ENCODE measurements at regions not wholly inside any gene's neighbourhood (a gene's known extent, or its start where the extent isn't known, plus 50 kb on each side); places are given as distances from the start of the nearest gene placed in this dataset.
"Not testable (repeated sequence)": the region's sequence is repeated elsewhere in the genome, so short reads cannot be mapped to it uniquely, and the experiment has no call there.

DNA sequence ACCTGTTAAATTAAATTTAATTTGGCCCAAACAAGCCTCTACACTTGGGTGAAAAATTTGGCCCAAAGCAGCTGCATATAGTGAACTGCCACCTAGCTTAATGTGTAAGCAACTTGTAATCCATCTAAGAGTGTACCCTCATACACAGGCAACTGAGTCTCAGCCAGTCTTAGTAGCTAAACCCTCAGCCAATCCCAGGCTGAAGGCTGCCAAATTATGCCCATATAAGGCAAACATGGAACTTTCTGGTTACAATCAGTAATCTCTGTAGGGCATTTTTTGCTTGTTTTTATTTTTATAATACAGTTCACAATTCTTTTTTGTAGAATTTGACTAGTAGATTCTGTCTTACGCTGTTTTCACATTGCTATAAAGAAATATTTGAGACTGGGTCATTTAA, 958.7 kb downstream of the FSCB start:
- no peak overlapping the region for H3K4me3 ChIP-seq (ENCODE audit: low read depth, low read length)
- TF ChIP-seq, protein P1, sequence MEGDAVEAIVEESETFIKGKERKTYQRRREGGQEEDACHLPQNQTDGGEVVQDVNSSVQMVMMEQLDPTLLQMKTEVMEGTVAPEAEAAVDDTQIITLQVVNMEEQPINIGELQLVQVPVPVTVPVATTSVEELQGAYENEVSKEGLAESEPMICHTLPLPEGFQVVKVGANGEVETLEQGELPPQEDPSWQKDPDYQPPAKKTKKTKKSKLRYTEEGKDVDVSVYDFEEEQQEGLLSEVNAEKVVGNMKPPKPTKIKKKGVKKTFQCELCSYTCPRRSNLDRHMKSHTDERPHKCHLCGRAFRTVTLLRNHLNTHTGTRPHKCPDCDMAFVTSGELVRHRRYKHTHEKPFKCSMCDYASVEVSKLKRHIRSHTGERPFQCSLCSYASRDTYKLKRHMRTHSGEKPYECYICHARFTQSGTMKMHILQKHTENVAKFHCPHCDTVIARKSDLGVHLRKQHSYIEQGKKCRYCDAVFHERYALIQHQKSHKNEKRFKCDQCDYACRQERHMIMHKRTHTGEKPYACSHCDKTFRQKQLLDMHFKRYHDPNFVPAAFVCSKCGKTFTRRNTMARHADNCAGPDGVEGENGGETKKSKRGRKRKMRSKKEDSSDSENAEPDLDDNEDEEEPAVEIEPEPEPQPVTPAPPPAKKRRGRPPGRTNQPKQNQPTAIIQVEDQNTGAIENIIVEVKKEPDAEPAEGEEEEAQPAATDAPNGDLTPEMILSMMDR (conservative IDR thresholded peaks at IDR 0.05; ENCODE audit: low read depth, low read length): no peak
- no peak for DNase-seq (ENCODE audit: low read depth)

DNA sequence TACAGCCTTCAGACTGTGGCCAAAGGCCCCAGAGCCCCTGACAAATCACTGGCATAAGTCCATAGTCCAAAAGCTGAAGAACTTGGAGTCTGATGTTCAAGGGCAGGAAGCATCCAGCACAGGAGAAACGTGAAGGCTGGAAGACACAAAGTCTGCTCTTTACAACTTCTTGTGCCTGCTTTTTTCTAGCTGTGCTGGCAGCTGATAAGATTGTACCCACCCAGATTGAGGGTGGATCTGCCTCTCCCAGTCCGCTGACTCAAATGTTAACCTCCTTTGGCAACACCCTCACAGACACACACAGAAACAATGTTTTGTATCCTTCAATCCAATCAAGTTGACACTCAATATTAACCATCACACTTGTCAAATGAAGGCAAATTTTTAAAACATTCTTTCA, 959.5 kb downstream of the FSCB start:
- DNase-seq (ENCODE audit: low read depth); H3K4me3 ChIP-seq (ENCODE audit: low read depth, low read length): not testable (repeated sequence)

DNA sequence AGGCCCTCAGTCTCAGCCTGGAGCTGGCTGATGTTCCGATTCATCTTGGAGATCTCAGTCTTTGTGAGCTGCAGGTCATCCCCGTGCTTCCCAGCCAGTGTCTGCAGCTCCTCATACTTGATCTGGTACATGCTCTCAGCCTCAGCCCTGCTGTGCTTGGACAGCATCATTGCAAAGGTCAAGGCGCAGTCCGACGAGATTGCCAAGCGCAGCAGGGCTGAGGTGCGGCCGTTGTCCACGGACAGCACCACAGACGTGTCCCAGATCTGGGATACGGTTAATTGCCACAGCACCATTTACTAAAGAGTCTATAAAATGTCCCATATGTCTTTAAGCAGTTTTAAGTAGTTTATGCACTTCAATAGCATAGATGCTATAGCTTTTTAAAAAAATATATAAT, 965.7 kb downstream of the FSCB start:
- H3K4me3 ChIP-seq (ENCODE audit: low read depth, low read length): no peak overlapping the region
- DNase-seq (ENCODE audit: low read depth): no peak
- TF ChIP-seq, protein P1 (conservative IDR thresholded peaks at IDR 0.05; ENCODE audit: low read depth, low read length): no peak

DNA sequence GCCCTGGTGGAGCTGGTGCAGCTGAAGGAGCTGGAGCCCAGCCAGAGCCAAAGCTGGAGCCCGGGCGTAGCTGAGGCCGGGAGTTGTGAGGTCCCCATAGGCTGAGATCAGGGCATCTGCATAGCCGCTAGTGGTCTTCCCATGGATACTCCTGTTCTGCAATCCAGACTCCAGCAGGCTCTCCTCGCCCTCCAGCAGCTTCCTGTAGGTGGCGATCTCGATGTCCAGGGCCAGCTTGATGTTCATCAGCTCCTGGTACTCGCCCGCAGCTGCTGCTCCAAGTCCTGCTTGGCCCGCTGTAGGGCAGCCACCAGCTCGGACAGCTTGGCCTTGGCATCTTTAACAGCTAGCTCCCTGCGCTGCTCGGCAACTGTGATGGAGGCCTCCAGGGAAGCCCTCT, 966.1 kb downstream of the FSCB start:
- TF ChIP-seq, protein P1 (conservative IDR thresholded peaks at IDR 0.05; ENCODE audit: low read depth, low read length): no peak
- H3K4me3 ChIP-seq (ENCODE audit: low read depth, low read length): no peak overlapping the region
- DNase-seq (ENCODE audit: low read depth): no peak

DNA sequence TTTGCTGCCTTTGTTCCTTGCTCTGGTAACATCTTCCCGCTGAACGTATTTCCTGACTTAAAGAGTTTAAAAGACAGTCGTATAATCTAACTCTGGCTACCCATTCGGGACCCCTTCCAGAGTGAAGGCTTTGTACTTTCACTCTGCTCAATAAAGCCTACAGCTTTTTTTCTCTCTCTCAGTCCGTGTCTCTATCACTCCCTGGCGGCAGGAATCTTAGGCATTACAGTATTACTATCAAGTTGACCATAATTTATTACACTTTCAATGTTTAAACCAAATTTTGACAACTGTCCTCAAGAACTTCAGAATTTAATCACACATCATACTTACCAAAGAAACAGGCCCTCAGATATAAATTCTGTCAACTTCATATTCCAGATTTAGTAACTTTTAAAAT, 967.9 kb downstream of the FSCB start:
- no peak overlapping the region for H3K4me3 ChIP-seq (ENCODE audit: low read depth, low read length)
- TF ChIP-seq, protein P1 (conservative IDR thresholded peaks at IDR 0.05; ENCODE audit: low read depth, low read length): peak; percentile 31
- peak; percentile 15 for DNase-seq (ENCODE audit: low read depth)

DNA sequence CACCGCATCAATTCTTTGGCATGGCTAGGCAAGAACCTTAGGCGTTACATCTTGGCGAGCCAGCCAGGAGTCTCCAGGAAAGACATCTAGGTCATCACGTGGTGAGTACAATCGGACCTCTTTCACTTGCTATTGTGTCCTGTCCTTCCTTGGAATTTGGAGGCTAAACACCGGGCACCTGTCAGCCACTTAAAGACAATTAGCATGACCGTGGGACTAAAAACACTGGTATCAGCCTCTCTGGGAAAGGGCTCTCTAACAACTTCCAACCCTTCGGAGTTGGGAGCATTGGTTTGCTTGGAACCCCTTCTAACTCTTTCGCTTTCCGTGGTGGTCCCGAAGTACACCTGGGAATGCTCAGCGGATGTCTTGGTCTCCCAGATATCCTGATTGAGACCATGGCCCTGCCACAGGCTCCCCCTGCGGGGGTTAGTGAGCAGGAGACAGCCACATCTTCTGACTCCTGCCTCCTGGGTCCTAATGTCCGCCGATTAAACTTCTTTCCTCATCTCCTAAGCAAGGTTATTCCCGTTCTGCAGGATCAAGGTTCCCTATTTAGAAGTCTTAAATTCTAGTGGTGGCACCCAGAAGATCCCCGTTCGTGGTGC, 971.7 kb downstream of the FSCB start:
- no peak overlapping the region for H3K4me3 ChIP-seq (ENCODE audit: low read depth, low read length)
- no peak for DNase-seq (ENCODE audit: low read depth)
- TF ChIP-seq, protein P1 (conservative IDR thresholded peaks at IDR 0.05; ENCODE audit: low read depth, low read length): no peak

DNA sequence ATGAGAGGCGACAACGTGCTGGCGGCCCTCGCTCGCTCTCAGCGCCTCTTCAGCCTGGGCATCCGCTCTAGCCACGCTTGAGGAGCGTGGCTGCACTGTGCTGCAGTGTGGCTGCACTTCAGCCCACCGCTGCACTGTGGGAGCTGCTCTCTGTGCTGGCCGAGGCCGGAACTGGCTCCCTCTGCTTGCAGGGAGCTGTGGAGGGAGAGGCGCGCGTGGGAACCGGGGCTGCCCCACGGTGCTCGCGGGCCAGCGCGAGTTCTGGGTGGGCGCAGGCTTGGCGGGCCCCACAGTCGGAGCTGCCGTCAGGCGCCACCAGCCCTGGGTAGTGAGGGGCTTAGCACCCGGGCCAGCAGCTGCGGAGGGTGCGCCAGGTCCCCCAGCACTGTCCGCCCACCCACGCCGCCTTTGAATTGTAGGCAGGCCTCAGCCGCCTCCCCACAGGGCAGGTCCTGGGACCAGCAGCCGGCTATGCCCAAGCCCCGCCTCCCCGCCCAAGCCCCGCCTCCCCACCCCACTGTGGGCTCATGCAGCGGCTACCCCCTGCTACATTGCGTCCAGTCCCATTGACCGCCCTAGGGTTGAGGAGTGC, 974.2 kb downstream of the FSCB start:
- TF ChIP-seq, protein P1 (conservative IDR thresholded peaks at IDR 0.05; ENCODE audit: low read depth, low read length): no peak
- H3K4me3 ChIP-seq (ENCODE audit: low read depth, low read length): no peak overlapping the region
- no peak for DNase-seq (ENCODE audit: low read depth)

Measured in choroid plexus epithelial cell (primary cell).